ENCODE measurements at regions not wholly inside any gene's neighbourhood (a gene's known extent, or its start where the extent isn't known, plus 50 kb on each side); places are given as distances from the start of the nearest gene placed in this dataset.

- TF ChIP-seq CTCF (IDR thresholded peaks at IDR 0.05; ENCODE audit: low read depth, low read length), result no peak
- Histone ChIP-seq H3K9me3 (ENCODE audit: low read depth) (no peaks in the 10 kb centered on the region), H3K36me3 (no peaks in the 10 kb centered on the region)
These were observed 417.5 kb upstream of the TBX3 start for GRCh38 chr12:115101520-115101919.

GRCh38 chr12:115097416-115097815 is 413.4 kb upstream of the TBX3 start:
- DNase-seq (ENCODE audit: low read depth in 1 of 2, low spot score in 1 of 2), result no peak
- Histone ChIP-seq H3K4me1 (ENCODE audit: low read depth) (peaks cover 5% of the 10 kb centered on the region), H3K4me3 (no peak overlapping the region), H3K27ac (no peak overlapping the region), H3K9me3 (ENCODE audit: low read depth) (no peaks in the 10 kb centered on the region), H3K36me3 (no peaks in the 10 kb centered on the region), H3K27me3 (no peaks in the 10 kb centered on the region)
- no peak for TF ChIP-seq CTCF (IDR thresholded peaks at IDR 0.05; ENCODE audit: low read depth, low read length)

More at GRCh38 chr12:115101520-115101919, 417.5 kb upstream of the TBX3 start:
- Histone ChIP-seq H3K27me3 (no peaks in the 10 kb centered on the region), H3K27ac (no peak overlapping the region), H3K4me3 (no peak overlapping the region), H3K4me1 (ENCODE audit: low read depth) (peaks cover 8% of the 10 kb centered on the region)
- no peak for DNase-seq (ENCODE audit: low read depth in 1 of 2, low spot score in 1 of 2)

- H3K4me3 ChIP-seq, result no peak overlapping the region
- H3K4me1 ChIP-seq (ENCODE audit: low read depth), result peaks cover 5% of the 10 kb centered on the region
- no peak for TF ChIP-seq CTCF (IDR thresholded peaks at IDR 0.05; ENCODE audit: low read depth, low read length)
- H3K36me3 ChIP-seq, result no peaks in the 10 kb centered on the region
- peak in 1 of 2 donors; percentile 34 for DNase-seq (ENCODE audit: low read depth in 1 of 2, low spot score in 1 of 2)
- H3K27ac ChIP-seq, result no peak overlapping the region
- H3K9me3 ChIP-seq (ENCODE audit: low read depth), result no peaks in the 10 kb centered on the region
- H3K27me3 ChIP-seq, result no peaks in the 10 kb centered on the region
These were observed 412.8 kb upstream of the TBX3 start for GRCh38 chr12:115096588-115097397.

GRCh38 chr12:115095073-115095748 is 411.2 kb upstream of the TBX3 start:
- Histone ChIP-seq H3K9me3 (ENCODE audit: low read depth) (no peaks in the 10 kb centered on the region), H3K36me3 (no peaks in the 10 kb centered on the region), H3K4me1 (ENCODE audit: low read depth) (peaks cover 5% of the 10 kb centered on the region), H3K27ac (no peak overlapping the region), H3K4me3 (no peak overlapping the region), H3K27me3 (no peaks in the 10 kb centered on the region)
- no peak for TF ChIP-seq CTCF (IDR thresholded peaks at IDR 0.05; ENCODE audit: low read depth, low read length)
- DNase-seq (ENCODE audit: low read depth in 1 of 2, low spot score in 1 of 2), result no peak

- no peak for TF ChIP-seq CTCF (IDR thresholded peaks at IDR 0.05; ENCODE audit: low read depth, low read length)
- no peaks in the 10 kb centered on the region for H3K36me3 ChIP-seq
- H3K4me3 ChIP-seq, result no peak overlapping the region
- no peaks in the 10 kb centered on the region for H3K27me3 ChIP-seq
- DNase-seq (ENCODE audit: low read depth in 1 of 2, low spot score in 1 of 2), result no peak
- no peaks in the 10 kb centered on the region for H3K9me3 ChIP-seq (ENCODE audit: low read depth)
- no peak overlapping the region for H3K27ac ChIP-seq
- H3K4me1 ChIP-seq (ENCODE audit: low read depth), result peaks cover 5% of the 10 kb centered on the region
These were observed 410.3 kb upstream of the TBX3 start for GRCh38 chr12:115094163-115094816.
